PC-9 (cell line): ENCODE measurements at regions not wholly inside any gene's neighbourhood (a gene's known extent, or its start where the extent isn't known, plus 50 kb on each side); places are given as distances from the start of the nearest gene placed in this dataset.

Experiments used
- BruUV-seq: library from RNA; stranded (reverse); fragments of 400-500 nt; replicated peaks from 2 replicates; lab custom pipeline; 2021; lab: Mats Ljungman, UMichigan
- CTCF ChIA-PET: fragments of 300-600 bp; sonication (Branson Sonifier 250); formaldehyde crosslinking; loops from one replicate; lab custom pipeline; 2022; ENCODE audit warnings: antibody characterized with exemption; lab: Charles Lee
- POLR2A ChIA-PET: fragments of 300-600 bp; sonication (Branson Sonifier 250); formaldehyde crosslinking; loops from one replicate; lab custom pipeline; 2022; ENCODE audit warnings: antibody characterized with exemption; ENCODE audit not compliant: unreplicated experiment; lab: Charles Lee
- DNase-seq, 2 experiments: peaks; one replicate each; pipeline versions ENCODE4 v3.0.0 to v3.0.0-alpha.2; 2015 to 2022; ENCODE audit warnings: mixed read lengths in 1 of 2
- H2AFZ ChIP-seq: fragments of 200-600 bp; sonication (generic); 2 replicates; pipeline ENCODE4 v1.8.1; 2017; ENCODE audit warnings: antibody characterized with exemption
- H3F3A ChIP-seq: fragments of 200-600 bp; sonication (generic); 2 replicates; pipeline ENCODE4 v1.8.1; 2017; ENCODE audit warnings: antibody characterized with exemption, mild to moderate bottlenecking, low read depth; ENCODE audit not compliant: insufficient read depth
- H3K27ac ChIP-seq: fragments of 200-600 bp; sonication (generic); 2 replicates; pipeline ENCODE4 v1.6.1; 2016; ENCODE audit warnings: mixed run types
- H3K27me3 ChIP-seq: fragments of 200-600 bp; sonication (generic); 2 replicates; pipeline ENCODE4 v1.6.1; 2016; ENCODE audit warnings: low read depth, mixed run types; ENCODE audit not compliant: insufficient read depth
- H3K36me3 ChIP-seq: fragments of 200-600 bp; sonication (generic); 2 replicates; pipeline ENCODE4 v1.6.1; 2016; ENCODE audit warnings: low read depth, mixed run types
- H3K4me1 ChIP-seq: fragments of 200-600 bp; sonication (generic); replicated peaks from 2 replicates; pipeline ENCODE4 v1.6.1; 2016; ENCODE audit warnings: mixed run types; ENCODE audit not compliant: insufficient read depth
- H3K4me2 ChIP-seq: fragments of 200-600 bp; sonication (generic); 2 replicates; pipeline ENCODE4 v1.6.1; 2017; ENCODE audit warnings: mixed run types
- H3K4me3 ChIP-seq: fragments of 200-600 bp; sonication (generic); 2 replicates; pipeline ENCODE4 v1.6.1; 2016; ENCODE audit warnings: mixed run types
- H3K79me2 ChIP-seq: fragments of 200-600 bp; sonication (generic); 2 replicates; pipeline ENCODE4 v1.6.1; 2017; ENCODE audit warnings: low read depth, mixed run types
- H3K9me2 ChIP-seq: fragments of 200-600 bp; sonication (generic); 2 replicates; pipeline ENCODE4 v1.8.1; 2017; ENCODE audit warnings: mild to moderate bottlenecking; ENCODE audit not compliant: insufficient read depth
- H3K9me3 ChIP-seq: fragments of 200-600 bp; sonication (generic); 2 replicates; pipeline ENCODE4 v1.8.1; 2016; ENCODE audit warnings: low read depth; ENCODE audit not compliant: insufficient read depth
- H4K20me1 ChIP-seq: fragments of 200-600 bp; sonication (generic); 2 replicates; pipeline ENCODE4 v1.8.1; 2017; ENCODE audit not compliant: insufficient read depth
- CTCF ChIP-seq: fragments of 200-600 bp; sonication (generic); conservative IDR thresholded peaks from 2 replicates; pipeline ENCODE4 v1.6.1; 2017; ENCODE audit warnings: mixed run types, antibody characterized with exemption, mild to moderate bottlenecking, moderate library complexity
- EZH2 ChIP-seq: fragments of 200-600 bp; sonication (generic); IDR thresholded peaks from 2 replicates; pipeline ENCODE4 v1.8.0; 2017; ENCODE audit warnings: antibody characterized with exemption, low read depth
- intact Hi-C: fragments of 100-400 bp; cut with micrococcal nuclease; formaldehyde crosslinking; loops from one replicate; pipeline ENCODE4 v1.10.0; 2022; ENCODE audit not compliant: unreplicated experiment

GRCh38 chr5:89722538-89722937 lies 687.0 kb downstream of the CETN3 start:
- no peaks in the 10 kb centered on the region for H3K36me3 ChIP-seq
- H3K9me2 ChIP-seq = no peaks in the 10 kb centered on the region
- H3K4me2 ChIP-seq = no peak overlapping the region
- intact Hi-C loops = no loop called here
- H3K4me1 ChIP-seq = no peaks in the 10 kb centered on the region
- no peaks in the 10 kb centered on the region for H4K20me1 ChIP-seq
- TF ChIP-seq EZH2 (no peak), CTCF (no peak)
- no peak overlapping the region for H3K27ac ChIP-seq
- POLR2A ChIA-PET = no interaction called here
- H3F3A ChIP-seq = no peaks in the 10 kb centered on the region
- no peaks in the 10 kb centered on the region for H3K9me3 ChIP-seq
- H3K27me3 ChIP-seq = no peaks in the 10 kb centered on the region
- no peak overlapping the region for H2AFZ ChIP-seq
- no TSS peak for BruUV-seq
- H3K4me3 ChIP-seq = no peak overlapping the region
- no peak for DNase-seq
- CTCF ChIA-PET = no interaction called here
- H3K79me2 ChIP-seq = no peaks in the 10 kb centered on the region

- Histone ChIP-seq H3K36me3 (no peaks in the 10 kb centered on the region), H3K9me3 (no peaks in the 10 kb centered on the region), H3K4me2 (no peak overlapping the region), H3K79me2 (no peaks in the 10 kb centered on the region), H3K4me1 (no peaks in the 10 kb centered on the region), H4K20me1 (no peaks in the 10 kb centered on the region), H3K9me2 (no peaks in the 10 kb centered on the region), H3K4me3 (no peak overlapping the region), H3K27ac (no peak overlapping the region), H3F3A (no peaks in the 10 kb centered on the region), H3K27me3 (no peaks in the 10 kb centered on the region), H2AFZ (no peak overlapping the region)
- TF ChIP-seq CTCF (no peak), EZH2 (no peak)
- DNase-seq = no peak
- intact Hi-C loops = no loop called here
- CTCF ChIA-PET = interaction anchor here (0.6 kb wide), 1 partner anchor 639 kb away, joined by 3 read pairs; no protein-coding TSS in a partner anchor
- POLR2A ChIA-PET = no interaction called here
- BruUV-seq = no TSS peak
These were observed 687.6 kb downstream of the CETN3 start for GRCh38 chr5:89721931-89722330.

GRCh38 chr5:89721353-89721752 lies 688.2 kb downstream of the CETN3 start:
- Histone ChIP-seq H3K27me3 (no peaks in the 10 kb centered on the region), H3K9me2 (no peaks in the 10 kb centered on the region), H2AFZ (no peak overlapping the region), H3K4me2 (no peak overlapping the region), H3K9me3 (no peaks in the 10 kb centered on the region), H3K27ac (no peak overlapping the region), H3F3A (no peaks in the 10 kb centered on the region), H3K4me3 (no peak overlapping the region), H3K36me3 (no peaks in the 10 kb centered on the region), H3K4me1 (no peaks in the 10 kb centered on the region), H4K20me1 (no peaks in the 10 kb centered on the region), H3K79me2 (no peaks in the 10 kb centered on the region)
- POLR2A ChIA-PET = no interaction called here
- CTCF ChIA-PET = no interaction called here
- TF ChIP-seq EZH2 (no peak), CTCF (no peak)
- no peak for DNase-seq
- no TSS peak for BruUV-seq
- intact Hi-C loops = no loop called here
